Activated CD8-positive, alpha-beta T cell treated with anti-CD3 and anti-CD28 coated beads for 36 hours (primary cell): ENCODE measurements at regions not wholly inside any gene's neighbourhood (a gene's known extent, or its start where the extent isn't known, plus 50 kb on each side); places are given as distances from the start of the nearest gene placed in this dataset.

Source experiments
- ATAC-seq: fragments of 200-7000 bp; cut with Tn5 transposase; one replicate; pipeline ENCODE4 v1.10.0; 2021; ENCODE audit warnings: mild to moderate bottlenecking, moderate library complexity
- CTCF ChIA-PET: fragments of 350-600 bp; sonication (Branson Sonifier 250); formaldehyde crosslinking; loops from one replicate; lab custom pipeline; 2021; ENCODE audit warnings: antibody characterized with exemption; lab: Charles Lee
- POLR2A ChIA-PET: fragments of 350-600 bp; sonication (Branson Sonifier 250); formaldehyde crosslinking; loops from one replicate; lab custom pipeline; 2021; ENCODE audit warnings: antibody characterized with exemption; lab: Charles Lee
- DNase-seq: peaks from one replicate; pipeline ENCODE4 v3.0.0-alpha.2; 2020
- H3K27ac Mint-ChIP-seq: one replicate; pipeline ENCODE4 v1.8.0; 2021; ENCODE audit warnings: mild to moderate bottlenecking, mixed read lengths
- H3K27me3 Mint-ChIP-seq: one replicate; pipeline ENCODE4 v1.8.0; 2021; ENCODE audit warnings: mixed read lengths
- H3K36me3 Mint-ChIP-seq: one replicate; pipeline ENCODE4 v1.8.0; 2021; ENCODE audit warnings: low read depth, mixed read lengths
- H3K4me1 Mint-ChIP-seq: one replicate; pipeline ENCODE4 v1.8.0; 2021; ENCODE audit warnings: low read depth, mixed read lengths
- H3K4me3 Mint-ChIP-seq: one replicate; pipeline ENCODE4 v1.8.0; 2021; ENCODE audit warnings: mild to moderate bottlenecking, moderate library complexity, mixed read lengths
- H3K9me3 Mint-ChIP-seq: one replicate; pipeline ENCODE4 v1.8.0; 2021; ENCODE audit warnings: mixed read lengths
- CTCF ChIP-seq: fragments of 200-600 bp; IDR thresholded peaks from one replicate; pipeline ENCODE4 v1.8.0; 2022; ENCODE audit warnings: antibody characterized with exemption, mild to moderate bottlenecking
- intact Hi-C: fragments of 100-400 bp; cut with micrococcal nuclease; formaldehyde crosslinking; loops from one replicate; pipeline ENCODE4 v1.10.0; 2022

GRCh38 chr3:41024031-41024836, 175.1 kb upstream of the CTNNB1 start:
- no peak for TF ChIP-seq CTCF
- Mint-ChIP-seq H3K27ac (no peak overlapping the region), H3K9me3 (no peaks in the 10 kb centered on the region), H3K36me3 (no peaks in the 10 kb centered on the region), H3K4me3 (no peak overlapping the region), H3K27me3 (peaks cover 4% of the 10 kb centered on the region), H3K4me1 (no peaks in the 10 kb centered on the region)
- POLR2A ChIA-PET: no interaction called here
- intact Hi-C loops: no loop called here
- ATAC-seq: no peak
- DNase-seq: no peak
- CTCF ChIA-PET: no interaction called here

- H3K4me3 Mint-ChIP-seq: no peak overlapping the region
- H3K9me3 Mint-ChIP-seq: no peaks in the 10 kb centered on the region
- no peaks in the 10 kb centered on the region for H3K4me1 Mint-ChIP-seq
- H3K27ac Mint-ChIP-seq: no peak overlapping the region
- intact Hi-C loops: no loop called here
- TF ChIP-seq CTCF: no peak
- ATAC-seq: no peak
- peaks cover 2% of the 10 kb centered on the region for H3K27me3 Mint-ChIP-seq
- ChIA-PET CTCF (no interaction called here), POLR2A (no interaction called here)
- no peak for DNase-seq
- no peaks in the 10 kb centered on the region for H3K36me3 Mint-ChIP-seq
Measured at GRCh38 chr3:41026394-41027177, 172.7 kb upstream of the CTNNB1 start.

- no peak for DNase-seq
- no peaks in the 10 kb centered on the region for H3K36me3 Mint-ChIP-seq
- no peak overlapping the region for H3K27ac Mint-ChIP-seq
- no peaks in the 10 kb centered on the region for H3K9me3 Mint-ChIP-seq
- no peak for ATAC-seq
- intact Hi-C loops: no loop called here
- ChIA-PET CTCF (no interaction called here), POLR2A (no interaction called here)
- no peaks in the 10 kb centered on the region for H3K4me1 Mint-ChIP-seq
- TF ChIP-seq CTCF: no peak
- peaks cover 5% of the 10 kb centered on the region for H3K27me3 Mint-ChIP-seq
- no peak overlapping the region for H3K4me3 Mint-ChIP-seq
Measured at GRCh38 chr3:41029356-41029755, 169.9 kb upstream of the CTNNB1 start.

GRCh38 chr3:41030220-41030619, 169.1 kb upstream of the CTNNB1 start:
- ChIA-PET CTCF (no interaction called here), POLR2A (no interaction called here)
- DNase-seq (no peak), ATAC-seq (no peak)
- Mint-ChIP-seq H3K36me3 (no peaks in the 10 kb centered on the region), H3K9me3 (no peaks in the 10 kb centered on the region), H3K4me1 (no peaks in the 10 kb centered on the region), H3K4me3 (no peak overlapping the region), H3K27ac (no peak overlapping the region), H3K27me3 (peaks cover 7% of the 10 kb centered on the region)
- TF ChIP-seq CTCF: no peak
- intact Hi-C loops: no loop called here

GRCh38 chr3:41031401-41031800, 167.9 kb upstream of the CTNNB1 start:
- ChIA-PET POLR2A (no interaction called here), CTCF (no interaction called here)
- Mint-ChIP-seq H3K4me1 (no peaks in the 10 kb centered on the region), H3K4me3 (no peak overlapping the region), H3K36me3 (no peaks in the 10 kb centered on the region), H3K9me3 (no peaks in the 10 kb centered on the region), H3K27me3 (peaks cover 8% of the 10 kb centered on the region), H3K27ac (no peak overlapping the region)
- DNase-seq (no peak), ATAC-seq (no peak)
- no peak for TF ChIP-seq CTCF
- intact Hi-C loops: no loop called here
